Kidney (tissue), 13 donors: ENCODE measurements at regions not wholly inside any gene's neighbourhood (a gene's known extent, or its start where the extent isn't known, plus 50 kb on each side); places are given as distances from the start of the nearest gene placed in this dataset.

Experiments
- DNase-seq, 5 donors: peaks; one replicate each; pipeline ENCODE4 v3.0.0-alpha.2; 2013 to 2020
- FAIRE-seq: peaks from 2 replicates; lab custom pipeline; 2012; peaks lifted over from hg19 to GRCh38; lab: Jason Lieb, UNC
- H3K27ac ChIP-seq, 2 donors: one replicate each; pipeline ENCODE4 v1.7.0; 2013; ENCODE audit warnings: low read depth in 2 of 2, low read length in 2 of 2, inconsistent platforms in 1 of 2
- H3K27me3 ChIP-seq: one replicate; pipeline ENCODE4 v1.7.1; 2013; ENCODE audit warnings: low read length, inconsistent platforms; ENCODE audit not compliant: control insufficient read depth, insufficient read depth
- H3K36me3 ChIP-seq, 3 donors: one replicate each; pipeline versions ENCODE4 v1.7.0 to v1.7.1; 2013; ENCODE audit warnings: low read length in 3 of 3, control low read depth in 1 of 3, inconsistent platforms in 1 of 3; ENCODE audit not compliant: insufficient read depth in 3 of 3, control insufficient read depth in 2 of 3
- H3K4me1 ChIP-seq, 3 donors: one replicate each; pipeline versions ENCODE4 v1.7.0 to v1.7.1; 2013; ENCODE audit warnings: low read length in 3 of 3, inconsistent platforms in 1 of 3, low read depth in 1 of 3; ENCODE audit not compliant: control insufficient read depth in 2 of 3, insufficient read depth in 2 of 3
- H3K4me3 ChIP-seq, 3 donors: one replicate each; pipeline versions ENCODE4 v1.7.0 to v1.8.1; 2013; ENCODE audit warnings: low read length in 3 of 3, control low read depth in 1 of 3, inconsistent platforms in 1 of 3
- H3K9ac ChIP-seq, 3 donors: one replicate each; pipeline versions ENCODE4 v1.7.0 to v1.7.1; 2013; ENCODE audit warnings: low read length in 3 of 3, control low read depth in 1 of 3, inconsistent platforms in 1 of 3
- H3K9me3 ChIP-seq, 3 donors: one replicate each; pipeline versions ENCODE4 v1.7.0 to v1.7.1; 2013; ENCODE audit warnings: low read length in 3 of 3, control low read depth in 1 of 3, inconsistent platforms in 1 of 3; ENCODE audit not compliant: control insufficient read depth in 2 of 3, insufficient read depth in 1 of 3
- intact Hi-C: fragments of 100-400 bp; cut with DNase I; formaldehyde crosslinking; loops from one replicate; pipeline ENCODE4 v1.11.1; 2022
- TF ChIP-seq, protein P1 (sequence below): IDR thresholded peaks from 3 replicates; pipeline ENCODE4 v1.5.1; 2012; ENCODE audit warnings: mild to moderate bottlenecking, moderate library complexity, borderline replicate concordance; ENCODE audit not compliant: insufficient read depth; ENCODE audit errors: extremely low read depth
- donor health status: control.
- donor health status: control.
- donor health status: control.
- donor health status: control.
- donor health status: control.
- donor health status: DM: yes; HTN: yes; CAD: no.
- donor health status: Normal renal cell carcinoma (clear cell type).

DNA sequence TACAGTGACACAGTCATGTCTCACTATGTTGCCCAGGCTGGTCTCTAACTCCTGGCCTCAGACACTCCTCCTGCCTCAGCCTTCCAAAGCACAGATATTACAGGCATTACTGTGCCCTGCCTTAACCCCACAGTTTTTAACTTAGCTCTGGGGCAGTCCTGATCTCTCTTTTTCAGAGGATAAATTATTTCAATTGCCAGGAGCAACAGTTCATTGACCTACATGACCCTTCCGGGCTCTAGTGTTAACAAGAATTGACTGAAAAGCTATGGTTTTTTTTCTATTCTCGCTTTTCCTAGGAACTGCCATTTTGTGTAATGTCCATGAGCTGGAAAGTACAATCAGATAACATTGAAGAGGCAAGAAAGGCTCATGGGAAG lies 92.8 kb downstream of the HNRNPLL start:
- TF ChIP-seq, protein P1, sequence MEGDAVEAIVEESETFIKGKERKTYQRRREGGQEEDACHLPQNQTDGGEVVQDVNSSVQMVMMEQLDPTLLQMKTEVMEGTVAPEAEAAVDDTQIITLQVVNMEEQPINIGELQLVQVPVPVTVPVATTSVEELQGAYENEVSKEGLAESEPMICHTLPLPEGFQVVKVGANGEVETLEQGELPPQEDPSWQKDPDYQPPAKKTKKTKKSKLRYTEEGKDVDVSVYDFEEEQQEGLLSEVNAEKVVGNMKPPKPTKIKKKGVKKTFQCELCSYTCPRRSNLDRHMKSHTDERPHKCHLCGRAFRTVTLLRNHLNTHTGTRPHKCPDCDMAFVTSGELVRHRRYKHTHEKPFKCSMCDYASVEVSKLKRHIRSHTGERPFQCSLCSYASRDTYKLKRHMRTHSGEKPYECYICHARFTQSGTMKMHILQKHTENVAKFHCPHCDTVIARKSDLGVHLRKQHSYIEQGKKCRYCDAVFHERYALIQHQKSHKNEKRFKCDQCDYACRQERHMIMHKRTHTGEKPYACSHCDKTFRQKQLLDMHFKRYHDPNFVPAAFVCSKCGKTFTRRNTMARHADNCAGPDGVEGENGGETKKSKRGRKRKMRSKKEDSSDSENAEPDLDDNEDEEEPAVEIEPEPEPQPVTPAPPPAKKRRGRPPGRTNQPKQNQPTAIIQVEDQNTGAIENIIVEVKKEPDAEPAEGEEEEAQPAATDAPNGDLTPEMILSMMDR: no peak
- FAIRE-seq: no peak
- no peaks in the 10 kb centered on the region for H3K27me3 ChIP-seq
- H3K4me3 ChIP-seq: no peak overlapping the region
- no peaks in the 10 kb centered on the region for H3K9me3 ChIP-seq
- no peak for DNase-seq
- H3K9ac ChIP-seq: peak overlapping the region in 1 of 3 donors; percentile 23
- H3K27ac ChIP-seq: no peak overlapping the region
- H3K36me3 ChIP-seq: no peaks in the 10 kb centered on the region
- H3K4me1 ChIP-seq: peaks cover 0 to 13% (median 10%) of the 10 kb centered on the region in 3 donors
- intact Hi-C loops: no loop called here

DNA sequence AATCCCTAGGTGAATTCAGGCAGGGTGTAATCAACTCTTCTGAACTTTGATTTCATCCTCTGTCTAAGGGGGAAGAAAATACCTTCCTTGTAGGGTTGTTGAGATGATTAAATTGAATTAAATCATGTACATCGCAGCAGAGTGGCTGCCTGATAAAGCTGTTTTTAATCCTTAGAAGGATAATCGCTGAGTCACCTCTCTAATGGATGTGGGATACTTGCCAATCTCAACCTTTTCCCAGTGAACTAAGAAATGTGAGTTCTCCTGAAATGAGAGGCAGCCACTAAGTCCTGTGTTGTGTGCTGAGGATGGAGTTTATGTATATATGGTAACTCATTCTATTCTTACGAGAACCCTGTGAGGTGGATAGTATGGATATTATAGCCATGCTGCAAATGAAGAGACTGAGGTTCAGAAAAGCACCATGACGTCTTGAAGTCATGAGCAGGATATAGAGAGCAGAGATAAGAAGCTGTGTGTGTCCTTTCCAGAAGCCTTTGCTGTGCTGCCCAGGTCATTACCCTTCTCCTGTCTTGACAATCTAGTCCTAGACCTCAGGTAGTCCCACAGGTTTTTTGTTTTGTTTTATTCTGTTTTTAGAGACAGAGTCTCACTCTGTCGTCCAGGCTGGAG lies 93.3 kb downstream of the HNRNPLL start:
- Histone ChIP-seq H3K27me3 (no peaks in the 10 kb centered on the region), H3K27ac (no peak overlapping the region), H3K4me1 (peaks cover 0 to 13% (median 10%) of the 10 kb centered on the region in 3 donors), H3K36me3 (no peaks in the 10 kb centered on the region), H3K9me3 (no peaks in the 10 kb centered on the region), H3K4me3 (no peak overlapping the region), H3K9ac (peak overlapping the region in 1 of 3 donors; percentile 23)
- intact Hi-C loops: no loop called here
- TF ChIP-seq, protein P1: no peak
- DNase-seq (no peak), FAIRE-seq (no peak)

DNA sequence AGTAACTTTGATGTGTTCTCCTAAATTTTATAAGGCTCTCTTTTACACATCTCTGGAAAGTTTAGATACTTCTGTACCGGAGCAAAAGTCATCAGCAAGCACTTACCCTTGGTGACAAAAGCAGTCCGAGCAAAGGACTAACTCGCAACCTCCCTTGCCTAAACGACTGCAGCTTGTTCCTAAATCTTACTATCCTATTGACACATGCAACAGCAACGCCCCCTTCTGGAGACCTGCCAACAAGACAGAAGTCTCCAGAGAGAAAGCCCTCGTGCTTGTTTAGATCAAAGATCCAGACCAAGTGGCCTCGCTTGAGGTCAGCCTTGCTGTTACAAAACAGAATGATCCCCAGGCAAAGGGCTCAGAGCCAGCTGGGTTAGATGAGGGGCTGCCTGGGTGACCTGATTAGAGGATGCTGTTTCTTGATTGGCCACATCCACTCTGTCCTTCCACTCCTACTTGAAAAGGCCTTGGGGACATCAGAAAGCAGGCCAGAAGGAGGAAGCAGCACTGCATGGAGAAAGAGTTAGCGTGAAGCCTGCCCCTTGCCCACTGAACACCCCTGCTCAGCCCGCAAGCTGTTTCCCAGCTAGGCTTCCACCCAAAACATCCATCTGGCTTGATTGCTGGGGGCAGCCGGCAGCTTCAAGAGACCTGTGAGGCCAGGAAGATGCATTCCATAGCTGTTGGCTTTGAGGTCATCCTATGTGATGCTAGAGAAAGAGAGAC lies 94.3 kb downstream of the HNRNPLL start:
- H3K36me3 ChIP-seq: no peaks in the 10 kb centered on the region
- no peaks in the 10 kb centered on the region for H3K9me3 ChIP-seq
- FAIRE-seq (no peak), DNase-seq (peak; percentile 90 to 96 (median 93))
- TF ChIP-seq, protein P1: peak; percentile 57
- H3K27ac ChIP-seq: peak overlapping the region; percentile 8 to 44
- H3K4me1 ChIP-seq: peaks cover 0 to 13% (median 10%) of the 10 kb centered on the region in 3 donors
- H3K4me3 ChIP-seq: no peak overlapping the region
- no peak overlapping the region for H3K9ac ChIP-seq
- H3K27me3 ChIP-seq: no peaks in the 10 kb centered on the region
- intact Hi-C loops: no loop called here
